GM12875 (cell line): ENCODE measurements at regions not wholly inside any gene's neighbourhood (a gene's known extent, or its start where the extent isn't known, plus 50 kb on each side); places are given as distances from the start of the nearest gene placed in this dataset.

Experiments
- H3K4me3 ChIP-seq: one replicate; pipeline ENCODE4 v1.5.1; 2011; ENCODE audit warnings: low read depth, low read length, control low read depth
- TF ChIP-seq, protein P1 (sequence below): IDR thresholded peaks from 2 replicates; pipeline ENCODE4 v1.5.1; 2011; ENCODE audit warnings: low read depth, mild to moderate bottlenecking, control low read depth, inconsistent platforms, low read length, moderate library complexity, borderline replicate concordance; ENCODE audit not compliant: insufficient read depth

DNA sequence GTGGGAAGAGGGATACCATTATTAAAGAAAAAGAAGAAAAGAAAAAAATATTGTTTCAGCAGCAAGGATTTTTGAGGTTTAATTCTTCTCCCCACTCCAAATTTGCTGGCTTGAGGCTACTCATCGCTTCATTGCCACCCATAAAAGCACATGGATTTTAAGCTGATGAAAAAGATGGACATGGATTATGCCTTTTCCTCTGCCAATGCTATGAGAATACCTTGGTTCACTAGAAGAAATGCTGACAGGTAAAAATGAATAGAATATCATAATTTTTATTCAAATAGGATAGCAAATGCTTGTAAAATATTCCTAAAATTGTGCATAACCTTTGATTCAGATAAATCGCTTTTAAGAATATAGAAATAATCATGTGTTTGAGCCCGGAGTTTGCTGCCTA is 289.7 kb upstream of the DPYD start:
- TF ChIP-seq, protein P1, sequence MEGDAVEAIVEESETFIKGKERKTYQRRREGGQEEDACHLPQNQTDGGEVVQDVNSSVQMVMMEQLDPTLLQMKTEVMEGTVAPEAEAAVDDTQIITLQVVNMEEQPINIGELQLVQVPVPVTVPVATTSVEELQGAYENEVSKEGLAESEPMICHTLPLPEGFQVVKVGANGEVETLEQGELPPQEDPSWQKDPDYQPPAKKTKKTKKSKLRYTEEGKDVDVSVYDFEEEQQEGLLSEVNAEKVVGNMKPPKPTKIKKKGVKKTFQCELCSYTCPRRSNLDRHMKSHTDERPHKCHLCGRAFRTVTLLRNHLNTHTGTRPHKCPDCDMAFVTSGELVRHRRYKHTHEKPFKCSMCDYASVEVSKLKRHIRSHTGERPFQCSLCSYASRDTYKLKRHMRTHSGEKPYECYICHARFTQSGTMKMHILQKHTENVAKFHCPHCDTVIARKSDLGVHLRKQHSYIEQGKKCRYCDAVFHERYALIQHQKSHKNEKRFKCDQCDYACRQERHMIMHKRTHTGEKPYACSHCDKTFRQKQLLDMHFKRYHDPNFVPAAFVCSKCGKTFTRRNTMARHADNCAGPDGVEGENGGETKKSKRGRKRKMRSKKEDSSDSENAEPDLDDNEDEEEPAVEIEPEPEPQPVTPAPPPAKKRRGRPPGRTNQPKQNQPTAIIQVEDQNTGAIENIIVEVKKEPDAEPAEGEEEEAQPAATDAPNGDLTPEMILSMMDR: no peak
- no peak overlapping the region for H3K4me3 ChIP-seq

DNA sequence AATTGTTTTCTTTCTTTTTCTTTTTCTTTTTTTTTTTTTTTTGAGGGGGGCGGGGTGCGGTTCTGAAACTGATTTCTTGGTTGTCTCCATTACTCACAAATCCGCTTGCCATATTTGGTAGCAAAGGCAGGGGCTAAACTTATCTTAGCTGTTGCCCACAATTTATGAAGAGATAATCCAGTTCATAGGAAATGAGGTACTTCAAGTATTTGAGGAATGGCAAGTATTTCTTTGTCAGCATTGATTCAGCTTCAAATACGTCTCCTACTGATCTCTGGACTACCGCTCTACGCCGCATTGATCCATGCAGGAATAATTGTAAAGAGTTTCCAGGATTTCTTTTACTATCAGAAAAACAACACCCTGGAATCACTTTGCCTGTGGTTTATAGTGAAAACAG is 289.2 kb upstream of the DPYD start:
- TF ChIP-seq, protein P1: no peak
- no peak overlapping the region for H3K4me3 ChIP-seq

DNA sequence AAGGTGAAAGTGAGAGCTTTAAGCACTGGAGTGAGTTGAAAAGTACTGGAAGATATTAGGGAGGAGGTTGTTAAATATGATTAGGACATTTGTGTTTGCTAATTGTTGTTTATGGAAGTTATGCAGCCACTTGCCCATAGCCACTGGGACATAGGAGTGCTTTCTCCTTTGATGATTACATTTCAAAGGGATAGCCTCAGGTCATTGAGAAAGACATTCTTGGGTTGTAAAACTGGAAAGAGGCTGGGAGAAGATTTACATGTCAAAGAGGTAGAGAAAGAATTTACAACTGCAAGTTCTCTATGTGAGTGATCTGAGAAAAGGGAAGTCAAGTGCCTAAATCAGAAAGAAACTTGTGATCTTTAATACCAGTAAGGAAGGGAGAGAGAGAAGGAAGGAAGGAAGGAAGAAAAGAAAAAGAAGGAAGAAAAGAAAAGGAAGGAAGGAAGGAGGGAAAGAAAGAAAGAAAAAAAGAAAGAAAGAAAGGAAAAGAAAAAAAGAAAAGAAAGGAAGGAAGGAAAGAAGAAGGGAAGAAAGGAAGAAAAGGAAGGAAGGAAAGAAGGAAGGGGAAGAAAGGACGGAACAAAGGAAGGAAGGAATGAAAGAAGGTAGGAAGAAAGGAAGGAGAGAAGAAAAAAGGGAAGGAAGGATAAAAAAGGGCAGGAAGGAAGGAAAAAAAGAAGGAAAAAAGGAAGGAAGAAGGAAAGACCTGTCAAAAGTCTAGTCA is 284.6 kb upstream of the DPYD start:
- no peak overlapping the region for H3K4me3 ChIP-seq
- TF ChIP-seq, protein P1: no peak

DNA sequence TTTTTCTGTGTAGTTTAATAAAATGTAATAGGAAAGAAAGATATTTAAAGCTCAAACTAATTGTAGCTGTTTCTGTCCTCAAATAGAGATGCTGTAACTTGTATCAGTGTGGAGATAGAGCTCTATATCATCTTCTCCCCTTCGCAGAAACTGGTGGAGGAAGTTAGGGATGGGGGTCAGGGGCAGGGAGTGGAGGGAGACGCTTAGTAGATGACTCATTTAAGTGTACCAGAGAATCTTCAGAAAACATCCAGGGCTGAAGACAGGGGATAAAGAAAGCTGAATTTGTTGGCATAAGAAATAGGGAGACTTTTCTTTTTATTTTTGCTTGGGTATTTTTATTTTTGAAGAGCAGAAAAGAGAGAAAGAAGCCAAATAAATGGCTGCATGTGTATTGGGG is 282.6 kb upstream of the DPYD start:
- TF ChIP-seq, protein P1: no peak
- H3K4me3 ChIP-seq: no peak overlapping the region

DNA sequence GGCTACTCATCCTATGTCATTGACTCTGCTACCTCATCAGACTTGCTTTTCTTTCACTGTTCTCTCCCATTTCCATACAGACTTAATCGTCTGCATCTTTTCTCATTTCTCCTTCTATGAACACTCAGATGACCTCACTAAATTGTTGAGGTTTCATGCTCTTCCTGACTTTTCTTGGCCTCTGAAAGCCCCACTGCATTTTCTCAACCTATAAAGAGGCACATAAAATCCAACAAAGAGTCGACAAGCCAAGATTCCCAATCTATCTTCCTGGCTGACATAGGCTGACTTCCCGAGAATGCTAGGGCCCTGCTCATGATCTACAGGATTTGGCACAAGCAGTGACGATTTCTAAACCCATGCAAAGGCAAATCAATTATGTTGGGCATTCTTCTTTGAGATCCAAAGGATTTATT is 280.8 kb upstream of the DPYD start:
- TF ChIP-seq, protein P1: no peak

DNA sequence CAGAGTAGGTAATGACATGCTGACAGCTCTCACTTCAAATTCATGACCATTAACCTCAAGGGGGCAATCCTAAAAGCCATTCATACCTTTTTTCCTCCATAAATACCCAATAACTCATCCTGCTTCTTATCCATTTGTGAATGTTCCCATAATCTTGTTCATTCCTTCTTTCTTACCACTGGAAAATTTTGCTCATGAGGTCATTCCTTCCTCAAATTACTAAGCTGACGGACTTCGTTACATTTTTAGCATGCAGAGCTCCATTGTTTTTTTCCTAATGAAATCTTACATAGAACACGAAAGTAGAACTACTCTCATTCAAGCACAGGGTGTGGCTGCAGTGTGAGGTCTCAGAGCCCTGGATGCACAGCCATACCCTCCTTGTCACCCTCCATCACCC is 276.5 kb upstream of the DPYD start:
- no peak overlapping the region for H3K4me3 ChIP-seq

More for the DNA sequence above, 280.8 kb upstream of the DPYD start:
- H3K4me3 ChIP-seq: no peak overlapping the region

DNA sequence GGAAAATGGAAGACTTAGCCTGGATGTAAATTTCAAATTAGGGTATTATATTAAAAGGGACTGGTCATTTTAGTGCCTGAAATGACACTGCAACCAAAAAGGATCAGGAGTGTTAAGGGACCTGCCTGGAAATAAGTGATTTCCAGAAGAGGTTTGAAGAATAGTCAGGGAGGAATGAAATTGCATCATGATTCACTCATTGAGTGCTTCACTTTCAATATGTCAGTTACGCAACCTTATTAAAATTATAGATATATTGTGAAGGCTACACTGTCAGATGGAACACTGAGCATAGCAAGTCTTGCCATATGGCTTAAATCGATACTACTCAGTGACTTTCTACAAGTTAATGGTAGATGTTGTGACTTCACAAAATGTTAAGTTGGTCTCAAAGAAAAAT is 275.2 kb upstream of the DPYD start:
- TF ChIP-seq, protein P1: no peak
- no peak overlapping the region for H3K4me3 ChIP-seq

More for the DNA sequence above, 276.5 kb upstream of the DPYD start:
- TF ChIP-seq, protein P1: no peak
